ENCODE measurements at regions not wholly inside any gene's neighbourhood (a gene's known extent, or its start where the extent isn't known, plus 50 kb on each side); places are given as distances from the start of the nearest gene placed in this dataset.
A peak's percentile ranks its signal among the peaks of the same experiment; 100 is the strongest.

- no peak for DNase-seq
Observed at GRCh38 chr2:175679231-175679630, 322.8 kb downstream of the LNPK start.

- no peak for DNase-seq
Observed at GRCh38 chr2:175677880-175678279, 324.2 kb downstream of the LNPK start.

GRCh38 chr2:175676813-175677212 lies 325.3 kb downstream of the LNPK start:
- DNase-seq, result peak; percentile 27

- peak; percentile 34 for DNase-seq
Observed at GRCh38 chr2:175668804-175669203, 333.3 kb downstream of the LNPK start.

GRCh38 chr2:175662335-175662734 lies 339.7 kb downstream of the LNPK start:
- no peak for DNase-seq

GRCh38 chr2:175648577-175649063 lies 353.4 kb downstream of the LNPK start:
- DNase-seq, result no peak

GRCh38 chr2:175647058-175647457 lies 355.0 kb downstream of the LNPK start:
- no peak for DNase-seq

- no peak for DNase-seq
Observed at GRCh38 chr2:175640655-175641054, 361.4 kb downstream of the LNPK start.

- DNase-seq, result no peak
Observed at GRCh38 chr2:175633227-175633626, 368.8 kb downstream of the LNPK start.

- no peak for DNase-seq
Observed at GRCh38 chr2:175631245-175631623, 370.8 kb downstream of the LNPK start.

- no peak for DNase-seq
Observed at GRCh38 chr2:175630280-175631244, 371.5 kb downstream of the LNPK start.

GRCh38 chr2:175628243-175628642 lies 373.8 kb downstream of the LNPK start:
- no peak for DNase-seq

- DNase-seq, result no peak
Observed at GRCh38 chr2:175627405-175627804, 374.7 kb downstream of the LNPK start.

GRCh38 chr2:175626796-175627195 lies 375.3 kb downstream of the LNPK start:
- DNase-seq, result no peak

- DNase-seq, result no peak
Observed at GRCh38 chr2:175624785-175625184, 377.3 kb downstream of the LNPK start.

- DNase-seq, result no peak
Observed at GRCh38 chr2:175624211-175624761, 377.8 kb downstream of the LNPK start.

GRCh38 chr2:175621821-175622220 lies 380.2 kb downstream of the LNPK start:
- peak; percentile 43 for DNase-seq

- DNase-seq, result no peak
Observed at GRCh38 chr2:175620106-175620505, 382.0 kb downstream of the LNPK start.

- DNase-seq, result no peak
Observed at GRCh38 chr2:175619179-175620045, 382.7 kb downstream of the LNPK start.

- no peak for DNase-seq
Observed at GRCh38 chr2:175612280-175612679, 389.8 kb downstream of the LNPK start.

- DNase-seq, result no peak
Observed at GRCh38 chr2:175606010-175606841, 395.8 kb downstream of the LNPK start.

- DNase-seq, result no peak
Observed at GRCh38 chr2:175605640-175606009, 396.4 kb downstream of the LNPK start.
